Stimulated activated CD4-positive, alpha-beta T cell treated with anti-CD3 and anti-CD28 coated beads, Interleukin-15, amount 100 ng/mL, for 24 hours (primary cell): ENCODE measurements at regions not wholly inside any gene's neighbourhood (a gene's known extent, or its start where the extent isn't known, plus 50 kb on each side); places are given as distances from the start of the nearest gene placed in this dataset.
A peak's percentile ranks its signal among the peaks of the same experiment; 100 is the strongest.
"Not testable (repeated sequence)": the region's sequence is repeated elsewhere in the genome, so short reads cannot be mapped to it uniquely, and the experiment has no call there.

Experiments used
- DNase-seq: peaks from one replicate; pipeline ENCODE4 v3.0.0-alpha.2; 2020

GRCh38 chr1:213601705-213602104 is 386.1 kb upstream of the PROX1 start:
- DNase-seq, result not testable (repeated sequence)

- DNase-seq, result no peak
These were observed 384.8 kb upstream of the PROX1 start for GRCh38 chr1:213602796-213603486.

- no peak for DNase-seq
These were observed 383.3 kb upstream of the PROX1 start for GRCh38 chr1:213604477-213604876.

GRCh38 chr1:213605732-213606131 is 382.0 kb upstream of the PROX1 start:
- no peak for DNase-seq

- no peak for DNase-seq
These were observed 381.4 kb upstream of the PROX1 start for GRCh38 chr1:213606252-213606820.

- DNase-seq, result no peak
These were observed 374.2 kb upstream of the PROX1 start for GRCh38 chr1:213613549-213613948.

- no peak for DNase-seq
These were observed 372.4 kb upstream of the PROX1 start for GRCh38 chr1:213615226-213615916.

- DNase-seq, result no peak
These were observed 370.6 kb upstream of the PROX1 start for GRCh38 chr1:213617133-213617532.

GRCh38 chr1:213618094-213618493 is 369.7 kb upstream of the PROX1 start:
- no peak for DNase-seq

- DNase-seq, result no peak
These were observed 368.7 kb upstream of the PROX1 start for GRCh38 chr1:213619026-213619425.

- DNase-seq, result no peak
These were observed 366.7 kb upstream of the PROX1 start for GRCh38 chr1:213621077-213621476.

GRCh38 chr1:213622365-213623063 is 365.3 kb upstream of the PROX1 start:
- peak; percentile 25 for DNase-seq

- no peak for DNase-seq
These were observed 364.6 kb upstream of the PROX1 start for GRCh38 chr1:213623064-213623581.

GRCh38 chr1:213623862-213624261 is 363.9 kb upstream of the PROX1 start:
- no peak for DNase-seq

GRCh38 chr1:213636778-213637177 is 351.0 kb upstream of the PROX1 start:
- DNase-seq, result not testable (repeated sequence)

- no peak for DNase-seq
These were observed 346.5 kb upstream of the PROX1 start for GRCh38 chr1:213641312-213641711.

- DNase-seq, result no peak
These were observed 344.4 kb upstream of the PROX1 start for GRCh38 chr1:213643360-213643759.

GRCh38 chr1:213647864-213648650 is 339.7 kb upstream of the PROX1 start:
- no peak for DNase-seq

GRCh38 chr1:213649373-213649772 is 338.4 kb upstream of the PROX1 start:
- no peak for DNase-seq

- no peak for DNase-seq
These were observed 337.2 kb upstream of the PROX1 start for GRCh38 chr1:213650603-213651002.

- no peak for DNase-seq
These were observed 336.7 kb upstream of the PROX1 start for GRCh38 chr1:213651077-213651476.

- DNase-seq, result no peak
These were observed 335.7 kb upstream of the PROX1 start for GRCh38 chr1:213652109-213652508.

- no peak for DNase-seq
These were observed 331.7 kb upstream of the PROX1 start for GRCh38 chr1:213656039-213656438.
